GM19328 (cell line): ENCODE measurements at regions not wholly inside any gene's neighbourhood (a gene's known extent, or its start where the extent isn't known, plus 50 kb on each side); places are given as distances from the start of the nearest gene placed in this dataset.
"Not testable (repeated sequence)": the region's sequence is repeated elsewhere in the genome, so short reads cannot be mapped to it uniquely, and the experiment has no call there.

ENCODE experiments used
- ATAC-seq: cut with Tn5 transposase; IDR thresholded peaks from one replicate; pipeline ENCODE4 v1.9.1; 2021; ENCODE audit warnings: mild to moderate bottlenecking, moderate library complexity; ENCODE audit not compliant: unreplicated experiment

- no peak for ATAC-seq
These were observed 876.5 kb upstream of the B3GALT2 start for GRCh38 chr1:194062962-194063361.

DNA sequence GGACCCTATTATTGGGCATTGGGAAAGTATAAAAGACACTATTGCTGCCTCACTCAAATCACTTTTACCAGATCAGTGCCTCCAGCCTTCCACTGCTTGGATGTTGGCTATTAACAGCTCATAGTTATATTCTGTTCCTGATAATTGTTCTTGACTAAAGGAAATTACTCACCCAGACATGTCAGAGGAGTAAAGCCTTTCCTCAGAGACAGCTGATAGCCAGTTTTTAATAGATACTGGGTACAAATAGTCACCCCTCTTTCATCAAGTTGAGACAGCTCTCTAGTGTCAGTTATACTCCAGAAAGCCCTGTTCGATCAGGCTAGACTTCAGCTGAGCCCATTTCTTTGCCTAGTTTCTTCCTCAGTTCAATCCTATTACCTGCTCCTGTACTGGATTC is 876.1 kb upstream of the B3GALT2 start:
- ATAC-seq = no peak

DNA sequence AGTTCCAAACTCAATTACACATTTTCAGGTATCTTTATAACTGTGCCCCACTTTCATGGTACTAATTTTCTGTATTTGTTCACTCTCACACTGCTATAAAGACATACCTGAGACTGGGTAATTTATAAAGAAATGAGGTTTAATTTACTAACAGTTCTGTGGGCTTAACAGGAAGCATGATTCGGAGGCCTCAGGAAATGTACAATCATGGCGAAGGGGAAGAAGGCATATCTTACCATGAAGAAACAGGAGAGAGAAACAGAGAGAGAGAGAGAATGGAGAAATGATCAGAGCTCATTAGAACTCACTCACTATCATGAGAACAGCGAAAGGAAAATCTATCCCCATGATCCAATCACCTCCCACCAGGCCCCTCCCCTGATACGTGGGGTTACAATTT is 874.1 kb upstream of the B3GALT2 start:
- no peak for ATAC-seq

GRCh38 chr1:194058268-194058667 is 871.9 kb upstream of the B3GALT2 start:
- not testable (repeated sequence) for ATAC-seq

- ATAC-seq = no peak
These were observed 869.8 kb upstream of the B3GALT2 start for GRCh38 chr1:194056169-194056568.

DNA sequence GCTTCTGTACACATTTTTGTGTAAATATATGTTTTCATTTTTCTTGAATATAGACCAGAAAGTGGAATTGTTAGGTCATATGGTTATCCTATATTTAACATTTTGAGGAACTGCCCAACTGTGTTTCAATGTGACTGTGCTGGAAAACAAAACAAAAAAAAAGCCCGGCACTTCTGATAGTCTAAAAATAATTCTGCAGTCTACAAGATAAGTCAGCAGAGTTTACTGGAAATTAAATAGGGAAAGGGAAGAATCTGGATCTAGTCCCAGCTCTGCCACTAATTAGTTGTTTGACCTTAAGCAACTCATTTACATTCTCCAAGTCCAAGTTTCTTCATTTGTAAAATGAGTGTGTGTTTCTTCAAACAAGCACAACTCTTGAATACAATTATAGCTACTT is 869.1 kb upstream of the B3GALT2 start:
- ATAC-seq = no peak

- no peak for ATAC-seq
These were observed 866.3 kb upstream of the B3GALT2 start for GRCh38 chr1:194052514-194053338.

DNA sequence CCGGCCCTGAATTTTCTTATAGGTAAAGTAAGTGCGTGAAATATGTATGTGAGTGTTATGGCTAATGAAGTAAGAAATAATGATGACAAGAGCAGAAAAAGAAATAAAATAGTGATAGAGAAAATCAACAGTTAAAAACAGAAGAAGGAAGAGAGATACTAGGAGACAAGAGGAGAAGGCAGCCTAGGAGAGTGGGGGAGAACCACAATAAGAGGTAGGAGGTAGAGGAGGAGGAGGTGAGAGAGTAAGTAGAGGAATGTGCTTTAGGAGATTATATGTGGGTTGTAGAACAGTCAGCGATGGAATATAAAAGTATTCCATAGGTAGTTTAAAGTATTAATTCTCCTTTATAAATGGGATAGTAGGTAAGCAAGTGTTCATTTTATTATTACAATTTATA is 861.5 kb upstream of the B3GALT2 start:
- no peak for ATAC-seq

DNA sequence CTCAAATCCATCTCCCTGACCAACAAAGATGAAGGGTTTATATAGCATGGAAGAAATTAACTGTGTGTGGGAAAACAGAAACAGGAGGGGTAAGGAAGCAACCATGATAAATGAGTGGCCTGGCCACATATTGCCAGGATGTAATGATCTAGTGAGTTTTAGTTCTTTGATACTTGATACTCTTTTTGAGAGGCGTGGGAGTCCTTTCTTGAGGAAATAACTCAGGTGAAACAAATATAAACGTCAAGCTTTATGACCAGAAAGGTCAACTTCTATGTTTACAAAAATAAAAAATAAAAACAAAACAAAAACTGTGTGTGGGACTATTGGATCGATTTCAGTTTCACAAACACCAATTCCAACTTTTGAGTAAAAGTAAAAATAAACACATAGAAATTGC is 860.8 kb upstream of the B3GALT2 start:
- no peak for ATAC-seq

DNA sequence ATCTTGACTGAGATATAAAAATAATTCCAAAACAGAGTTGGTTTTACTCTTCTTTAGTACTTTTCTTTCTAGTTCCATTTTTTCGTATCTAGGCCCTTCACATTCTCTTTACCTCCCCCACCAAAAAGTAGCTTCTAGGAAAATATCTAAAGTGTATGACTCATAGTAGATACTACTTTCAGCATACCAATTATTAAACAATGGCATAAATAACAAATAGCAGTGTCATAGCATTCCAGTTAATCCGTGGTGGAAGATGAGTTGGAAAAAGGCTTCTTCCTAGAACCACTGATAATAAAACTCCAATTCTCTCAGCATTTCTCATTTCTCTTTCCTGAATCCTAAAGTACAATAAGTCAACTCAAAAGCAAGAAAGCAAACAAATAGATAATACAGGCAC is 859.0 kb upstream of the B3GALT2 start:
- ATAC-seq = no peak

- ATAC-seq = no peak
These were observed 858.5 kb upstream of the B3GALT2 start for GRCh38 chr1:194044892-194045291.

- no peak for ATAC-seq
These were observed 857.8 kb upstream of the B3GALT2 start for GRCh38 chr1:194043984-194044755.

- ATAC-seq = no peak
These were observed 856.3 kb upstream of the B3GALT2 start for GRCh38 chr1:194042736-194043135.

GRCh38 chr1:194040496-194040895 is 854.1 kb upstream of the B3GALT2 start:
- ATAC-seq = no peak

DNA sequence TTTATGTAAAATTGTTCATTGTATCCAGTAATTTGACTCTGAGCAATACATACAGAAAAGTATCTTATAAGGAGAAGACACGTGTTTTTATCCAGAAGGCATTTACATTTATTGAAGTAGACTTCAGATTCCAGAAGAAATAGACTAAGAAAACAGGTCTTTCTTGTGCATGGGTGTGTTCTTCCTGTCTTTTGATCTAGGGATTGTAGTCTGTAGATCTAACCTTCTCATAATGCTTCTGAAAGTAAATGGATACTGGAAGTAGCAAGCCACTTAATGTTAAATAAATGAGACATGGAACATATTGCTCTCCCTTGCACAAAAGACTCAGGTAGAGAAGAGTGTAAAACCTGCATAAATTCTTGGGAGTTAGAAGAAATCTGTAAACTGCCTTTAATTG is 853.2 kb upstream of the B3GALT2 start:
- no peak for ATAC-seq

GRCh38 chr1:194033646-194034045 is 847.2 kb upstream of the B3GALT2 start:
- no peak for ATAC-seq

- no peak for ATAC-seq
These were observed 841.6 kb upstream of the B3GALT2 start for GRCh38 chr1:194028002-194028401.

- no peak for ATAC-seq
These were observed 840.0 kb upstream of the B3GALT2 start for GRCh38 chr1:194026422-194026821.

DNA sequence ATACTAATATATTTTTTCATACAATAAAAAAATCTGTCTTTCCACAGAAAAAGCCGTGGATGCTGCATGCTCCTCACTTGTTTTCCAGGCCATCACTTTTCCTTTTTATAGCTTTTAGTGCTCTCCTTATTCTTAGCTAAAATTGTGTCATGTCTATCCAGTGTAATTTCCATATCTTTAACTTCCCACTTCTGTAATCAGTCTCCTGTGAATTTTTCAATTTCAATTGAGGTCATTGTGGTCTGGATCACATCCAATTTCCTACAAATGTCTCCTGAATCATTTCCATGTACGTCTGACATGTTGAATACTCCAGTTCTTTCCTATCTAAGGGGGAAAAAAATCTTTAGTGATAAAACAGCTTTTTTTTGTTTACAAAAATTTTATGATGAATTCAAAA is 838.2 kb upstream of the B3GALT2 start:
- ATAC-seq = no peak

DNA sequence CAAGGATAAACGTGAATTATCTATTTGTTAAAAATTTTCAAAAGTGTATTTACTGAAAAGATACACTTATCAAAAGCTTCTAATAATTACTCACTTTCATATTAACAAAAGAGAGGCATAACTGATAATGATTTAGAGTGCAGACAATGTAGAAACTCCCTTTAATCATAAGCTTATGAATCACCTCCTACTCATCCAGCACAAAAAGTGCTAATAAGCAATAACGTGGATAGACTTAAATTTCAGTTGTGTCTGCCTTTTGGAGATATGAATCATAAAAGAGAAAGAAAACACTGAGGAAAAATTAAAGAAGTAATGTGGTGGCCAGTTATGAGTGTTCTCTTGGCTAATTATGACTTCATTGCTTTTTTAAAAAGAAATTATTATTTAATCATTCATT is 827.6 kb upstream of the B3GALT2 start:
- no peak for ATAC-seq

- no peak for ATAC-seq
These were observed 827.1 kb upstream of the B3GALT2 start for GRCh38 chr1:194013561-194013960.

- ATAC-seq = no peak
These were observed 817.7 kb upstream of the B3GALT2 start for GRCh38 chr1:194004146-194004545.
